Subcutaneous abdominal adipose tissue (tissue), 5 donors: ENCODE measurements at regions not wholly inside any gene's neighbourhood (a gene's known extent, or its start where the extent isn't known, plus 50 kb on each side); places are given as distances from the start of the nearest gene placed in this dataset.

ENCODE experiments used
- H3K27ac ChIP-seq: one replicate; pipeline ENCODE4 v1.7.0; 2013; ENCODE audit warnings: low read depth, mild to moderate bottlenecking, inconsistent platforms, low read length, moderate library complexity
- H3K27me3 ChIP-seq, 5 donors: one replicate each; pipeline ENCODE4 v1.7.0; 2013; ENCODE audit warnings: low read length in 5 of 5, inconsistent platforms in 1 of 5; ENCODE audit not compliant: control insufficient read depth in 5 of 5, insufficient read depth in 4 of 5
- H3K36me3 ChIP-seq, 5 donors: one replicate each; pipeline ENCODE4 v1.7.0; 2013; ENCODE audit warnings: low read length in 5 of 5; ENCODE audit not compliant: control insufficient read depth in 5 of 5, insufficient read depth in 5 of 5
- H3K4me1 ChIP-seq, 5 donors: one replicate each; pipeline ENCODE4 v1.7.0; 2013; ENCODE audit warnings: low read length in 5 of 5, mild to moderate bottlenecking in 3 of 5, moderate library complexity in 1 of 5; ENCODE audit not compliant: control insufficient read depth in 5 of 5, insufficient read depth in 5 of 5
- H3K4me3 ChIP-seq, 5 donors: one replicate each; pipeline ENCODE4 v1.7.0; 2013; ENCODE audit warnings: low read length in 5 of 5, low read depth in 1 of 5
- H3K9ac ChIP-seq, 5 donors: one replicate each; pipeline ENCODE4 v1.7.0; 2013; ENCODE audit warnings: low read length in 5 of 5, mild to moderate bottlenecking in 4 of 5, moderate library complexity in 3 of 5
- H3K9me3 ChIP-seq, 5 donors: one replicate each; pipeline ENCODE4 v1.7.0; 2013; ENCODE audit warnings: low read length in 5 of 5; ENCODE audit not compliant: control insufficient read depth in 5 of 5
- donor health status: healthy.
- donor health status: healthy.
- donor health status: healthy.
- donor health status: healthy.
- donor health status: healthy.

DNA sequence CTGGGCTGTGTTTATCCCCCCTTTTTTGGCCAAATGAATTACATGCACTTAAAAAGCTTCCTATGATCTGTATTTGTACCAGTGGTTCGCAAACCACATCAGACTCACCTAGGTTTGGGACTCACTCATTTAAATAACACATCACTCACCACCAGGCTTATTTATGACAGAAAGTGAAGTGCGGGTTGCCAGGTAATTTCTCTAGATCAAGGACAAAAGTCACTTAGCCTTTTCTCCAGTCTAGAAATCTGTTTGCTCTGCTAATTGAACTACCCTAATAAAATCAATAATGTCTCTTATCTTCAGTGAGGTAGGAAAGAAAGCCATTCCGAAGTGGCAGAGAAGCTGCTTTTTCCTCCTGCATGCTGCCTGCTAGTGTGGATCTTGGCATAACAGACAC lies 88.1 kb upstream of the SLC8A1 start:
- Histone ChIP-seq H3K9me3 (no peaks in the 10 kb centered on the region), H3K9ac (no peak overlapping the region), H3K27ac (no peak overlapping the region), H3K36me3 (no peaks in the 10 kb centered on the region), H3K4me1 (no peaks in the 10 kb centered on the region), H3K4me3 (no peak overlapping the region), H3K27me3 (no peaks in the 10 kb centered on the region)

DNA sequence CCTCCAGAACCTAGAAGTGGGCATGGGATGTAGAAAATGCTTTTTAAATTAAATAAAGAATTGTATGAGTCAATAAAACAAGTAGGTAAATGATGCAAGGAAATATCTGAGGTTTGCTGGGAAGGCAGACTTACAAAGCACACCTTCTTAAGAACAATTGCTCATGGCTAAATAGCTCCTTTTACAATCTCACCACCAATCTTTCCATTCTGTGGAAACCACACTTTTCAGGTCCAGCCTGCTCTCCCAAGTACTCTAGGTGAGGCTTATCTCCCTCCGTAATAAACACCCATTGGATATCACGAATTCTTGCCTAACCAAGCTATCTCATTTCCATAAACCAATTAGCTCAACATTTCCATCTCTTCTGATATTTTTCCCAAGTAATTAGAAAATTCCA lies 91.5 kb upstream of the SLC8A1 start:
- Histone ChIP-seq H3K36me3 (no peaks in the 10 kb centered on the region), H3K9ac (no peak overlapping the region), H3K27ac (no peak overlapping the region), H3K9me3 (no peaks in the 10 kb centered on the region), H3K4me1 (peaks cover 0 to 18% (median 3%) of the 10 kb centered on the region in 5 donors), H3K27me3 (no peaks in the 10 kb centered on the region), H3K4me3 (no peak overlapping the region)

DNA sequence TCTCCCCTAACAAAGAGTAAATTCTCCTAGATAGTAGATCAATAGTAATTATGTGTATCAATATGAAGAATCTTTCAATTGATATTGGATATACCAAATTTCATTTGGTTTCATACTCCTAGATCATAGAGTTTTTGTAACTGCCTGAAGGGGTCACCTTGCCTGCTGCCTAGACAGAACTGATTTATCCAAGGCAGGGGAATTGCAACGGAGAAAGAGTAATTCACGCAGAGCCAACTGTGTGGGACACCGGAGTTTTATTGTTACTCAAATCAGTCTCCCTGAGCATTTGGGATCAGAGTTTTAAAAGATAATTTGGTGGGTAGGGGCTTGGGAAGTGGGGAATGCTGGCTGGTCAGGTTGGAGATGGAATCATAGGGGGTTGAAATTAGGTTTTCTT lies 92.2 kb upstream of the SLC8A1 start:
- Histone ChIP-seq H3K27ac (no peak overlapping the region), H3K4me3 (no peak overlapping the region), H3K36me3 (no peaks in the 10 kb centered on the region), H3K4me1 (peaks cover 0 to 18% (median 3%) of the 10 kb centered on the region in 5 donors), H3K27me3 (no peaks in the 10 kb centered on the region), H3K9me3 (no peaks in the 10 kb centered on the region), H3K9ac (no peak overlapping the region)

DNA sequence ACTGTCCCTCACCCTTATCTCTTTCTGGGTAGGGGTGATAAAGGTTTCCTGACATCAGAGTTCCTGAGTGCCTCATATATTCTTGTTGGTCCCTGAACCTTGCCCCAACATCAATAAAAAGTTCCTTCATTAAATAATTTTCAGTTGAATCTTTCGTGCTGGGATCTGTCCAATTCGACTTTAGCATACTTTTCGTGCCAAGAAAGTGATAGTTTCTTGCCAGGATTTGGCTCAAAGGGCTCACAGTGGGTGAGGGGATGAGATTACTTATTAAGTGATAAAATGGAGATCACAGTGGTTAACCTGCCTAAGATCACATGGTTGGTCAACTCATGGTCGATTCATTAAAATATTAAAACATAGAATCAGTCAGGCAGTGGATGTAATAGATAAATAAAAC lies 93.8 kb upstream of the SLC8A1 start:
- Histone ChIP-seq H3K9me3 (no peaks in the 10 kb centered on the region), H3K4me3 (no peak overlapping the region), H3K9ac (no peak overlapping the region), H3K27me3 (no peaks in the 10 kb centered on the region), H3K4me1 (peaks cover 0 to 18% (median 3%) of the 10 kb centered on the region in 5 donors), H3K36me3 (no peaks in the 10 kb centered on the region), H3K27ac (no peak overlapping the region)

DNA sequence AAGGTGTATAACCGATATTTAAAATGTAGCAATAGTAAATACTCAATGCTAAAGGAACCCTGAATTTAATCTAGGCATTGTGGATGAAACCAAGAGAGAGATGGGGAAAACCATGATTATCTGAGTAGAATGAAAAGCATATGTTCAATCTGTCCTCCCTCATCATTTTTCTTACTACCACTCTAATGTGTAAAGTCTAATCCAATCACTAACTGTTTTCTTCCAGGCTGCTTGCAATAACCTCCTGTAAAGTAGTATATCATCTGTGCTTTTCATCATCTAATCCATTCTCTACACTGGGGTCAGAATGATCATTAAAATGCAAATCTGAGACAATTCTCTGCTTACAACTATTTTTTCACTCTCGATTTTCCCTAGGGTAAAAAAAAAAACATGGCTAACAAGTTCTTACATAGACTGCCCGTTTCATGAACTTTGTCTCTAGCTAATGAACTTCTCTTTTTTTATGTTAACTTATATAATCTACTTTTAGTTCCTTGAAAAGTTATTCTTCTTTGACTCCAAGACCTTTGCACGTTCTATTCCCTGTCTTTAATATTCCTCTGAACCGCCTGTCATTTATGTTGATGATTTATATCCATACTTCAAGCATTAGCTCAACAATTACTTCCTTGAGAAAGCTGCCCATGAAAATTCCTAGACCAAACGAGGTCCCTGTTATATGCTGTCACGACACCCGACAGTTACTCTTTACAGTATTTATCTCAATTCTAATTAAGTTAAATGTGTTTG lies 94.7 kb upstream of the SLC8A1 start:
- no peak overlapping the region for H3K27ac ChIP-seq
- no peak overlapping the region for H3K9ac ChIP-seq
- no peaks in the 10 kb centered on the region for H3K27me3 ChIP-seq
- H3K36me3 ChIP-seq, result no peaks in the 10 kb centered on the region
- H3K4me3 ChIP-seq, result no peak overlapping the region
- H3K9me3 ChIP-seq, result no peaks in the 10 kb centered on the region
- peaks cover 0 to 18% (median 3%) of the 10 kb centered on the region in 5 donors for H3K4me1 ChIP-seq

DNA sequence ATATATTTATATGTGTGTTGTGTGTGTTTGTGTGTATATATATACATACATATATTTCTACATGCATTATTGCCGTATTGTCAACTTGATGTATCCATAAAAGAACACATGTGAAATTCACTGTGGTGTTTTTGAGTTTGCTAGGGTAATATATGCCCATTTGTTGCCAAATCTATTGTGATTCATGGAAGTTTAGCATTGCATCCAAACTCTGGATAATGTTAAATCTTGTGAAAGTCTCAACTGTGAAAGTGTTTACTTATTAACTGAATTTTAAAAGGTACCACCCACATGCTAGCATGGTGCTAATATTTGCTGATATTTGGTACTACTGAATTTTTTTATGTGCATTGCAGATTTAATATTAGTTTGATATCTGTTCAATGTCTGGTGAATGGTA lies 96.6 kb upstream of the SLC8A1 start:
- Histone ChIP-seq H3K9ac (no peak overlapping the region), H3K4me3 (no peak overlapping the region), H3K9me3 (no peaks in the 10 kb centered on the region), H3K27me3 (no peaks in the 10 kb centered on the region), H3K36me3 (no peaks in the 10 kb centered on the region), H3K4me1 (peaks cover 0 to 18% (median 3%) of the 10 kb centered on the region in 5 donors), H3K27ac (no peak overlapping the region)

DNA sequence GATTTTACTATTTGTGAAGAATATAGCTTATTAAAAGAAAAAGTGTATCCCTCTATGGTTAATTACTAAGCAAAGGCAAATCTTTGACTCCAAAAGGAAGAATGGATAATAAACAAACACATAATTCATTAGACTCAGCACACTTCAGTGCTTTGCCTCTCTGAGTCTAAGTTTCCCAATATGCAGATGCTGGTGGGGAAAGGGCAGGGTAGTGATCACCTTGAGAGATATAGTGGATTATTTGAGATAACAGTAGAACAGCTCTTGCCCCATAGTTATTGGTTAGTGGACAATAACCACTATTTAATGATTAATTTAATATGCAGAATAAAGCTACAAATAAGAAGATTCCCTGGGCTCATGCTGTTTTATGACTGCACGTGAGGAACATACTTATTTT lies 98.2 kb upstream of the SLC8A1 start:
- peaks cover 0 to 18% (median 3%) of the 10 kb centered on the region in 5 donors for H3K4me1 ChIP-seq

DNA sequence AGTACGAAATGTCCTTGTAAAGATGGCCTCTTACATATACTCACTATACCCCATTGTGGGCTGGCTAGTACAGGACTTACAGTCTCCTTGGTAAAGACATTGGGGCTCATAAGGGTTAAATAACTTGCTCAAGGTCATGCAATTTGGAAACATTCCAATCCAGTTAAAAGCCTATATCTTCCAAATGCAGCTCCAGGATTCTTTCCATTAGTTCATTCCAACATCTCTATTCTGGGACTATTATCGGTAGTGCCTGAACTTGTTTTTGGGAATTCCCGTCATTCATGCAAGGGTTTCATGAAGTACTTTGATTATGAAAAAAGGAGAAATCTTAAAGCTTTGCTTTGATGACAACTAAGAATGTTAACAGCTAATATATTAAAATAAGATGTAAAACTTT lies 99.2 kb upstream of the SLC8A1 start:
- Histone ChIP-seq H3K27ac (no peak overlapping the region), H3K9me3 (no peaks in the 10 kb centered on the region), H3K9ac (no peak overlapping the region), H3K27me3 (no peaks in the 10 kb centered on the region), H3K36me3 (no peaks in the 10 kb centered on the region), H3K4me3 (no peak overlapping the region), H3K4me1 (peaks cover 0 to 15% (median 0%) of the 10 kb centered on the region in 5 donors)

More for the DNA sequence above, 98.2 kb upstream of the SLC8A1 start:
- H3K27ac ChIP-seq, result no peak overlapping the region
- H3K27me3 ChIP-seq, result no peaks in the 10 kb centered on the region
- H3K9ac ChIP-seq, result no peak overlapping the region
- no peaks in the 10 kb centered on the region for H3K36me3 ChIP-seq
- no peak overlapping the region for H3K4me3 ChIP-seq
- no peaks in the 10 kb centered on the region for H3K9me3 ChIP-seq

DNA sequence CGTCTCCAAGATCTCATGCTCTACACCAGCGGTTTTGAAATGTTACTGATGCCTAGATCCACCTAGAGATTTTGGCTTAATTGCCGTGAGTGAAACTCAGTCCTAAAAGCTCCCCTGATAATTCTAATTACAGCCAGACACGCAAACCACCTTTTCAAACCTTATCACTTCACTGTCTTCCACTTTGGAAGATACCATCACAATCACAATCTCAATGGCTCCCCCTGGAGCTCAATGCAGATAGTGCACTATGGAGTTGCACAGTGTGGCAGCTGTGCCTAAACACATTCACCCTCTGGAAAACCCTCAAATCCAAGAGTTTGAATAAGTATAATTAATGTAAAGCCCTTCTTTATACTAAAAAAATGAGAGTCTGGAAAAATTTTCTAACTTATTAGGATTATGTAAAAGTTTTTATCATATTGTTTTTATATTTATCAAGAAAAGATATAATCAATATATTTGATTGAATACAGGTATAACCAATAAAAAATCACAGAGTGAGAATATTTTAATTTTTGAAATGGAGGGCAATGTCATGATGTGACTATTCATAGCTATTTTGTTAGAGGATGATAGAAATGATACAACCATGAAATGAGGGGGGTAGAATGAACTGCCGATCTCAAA lies 102.9 kb upstream of the SLC8A1 start:
- Histone ChIP-seq H3K36me3 (no peaks in the 10 kb centered on the region), H3K27ac (no peak overlapping the region), H3K9me3 (no peaks in the 10 kb centered on the region), H3K9ac (no peak overlapping the region), H3K4me1 (no peaks in the 10 kb centered on the region), H3K27me3 (no peaks in the 10 kb centered on the region), H3K4me3 (no peak overlapping the region)

DNA sequence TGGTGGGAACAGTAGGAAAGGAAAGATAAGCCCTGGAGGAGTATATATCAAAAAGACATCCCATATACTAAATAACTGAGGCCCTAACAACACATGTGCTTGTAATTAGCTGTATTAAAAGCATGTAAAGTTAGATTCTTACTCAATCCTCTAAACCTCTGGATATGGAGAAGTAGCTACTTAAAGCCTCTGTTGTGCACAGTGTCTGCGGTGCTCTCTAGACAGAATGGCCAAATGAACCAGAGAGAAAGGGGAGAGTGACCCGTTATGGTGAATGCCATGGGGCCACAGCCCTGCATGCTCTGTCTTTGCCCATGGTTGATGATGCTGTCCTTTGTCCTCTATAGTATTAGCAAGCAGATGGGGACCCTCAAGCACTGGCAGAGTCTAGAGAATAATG lies 104.4 kb upstream of the SLC8A1 start:
- H3K27ac ChIP-seq, result no peak overlapping the region
- no peaks in the 10 kb centered on the region for H3K9me3 ChIP-seq
- no peaks in the 10 kb centered on the region for H3K4me1 ChIP-seq
- no peak overlapping the region for H3K4me3 ChIP-seq
- H3K9ac ChIP-seq, result no peak overlapping the region
- no peaks in the 10 kb centered on the region for H3K36me3 ChIP-seq
- H3K27me3 ChIP-seq, result no peaks in the 10 kb centered on the region
